Trophoblast cell (in vitro differentiated cells and primary cell): ENCODE measurements at regions not wholly inside any gene's neighbourhood (a gene's known extent, or its start where the extent isn't known, plus 50 kb on each side); places are given as distances from the start of the nearest gene placed in this dataset.

Experiments
- DNase-seq, 2 donors: peaks; one replicate each; pipeline ENCODE4 v3.0.0-alpha.2; 2016
- H2AFZ ChIP-seq: 2 replicates; pipeline ENCODE4 v1.6.1; 2013; ENCODE audit warnings: low read length, moderate library complexity, mild to moderate bottlenecking; ENCODE audit not compliant: insufficient read depth, poor library complexity
- H2AK5ac ChIP-seq: 2 replicates; pipeline ENCODE4 v1.6.1; 2013; ENCODE audit warnings: mild to moderate bottlenecking, low read length
- H2BK120ac ChIP-seq: 2 replicates; pipeline ENCODE4 v1.6.1; 2013; ENCODE audit warnings: low read length, mild to moderate bottlenecking, moderate library complexity; ENCODE audit not compliant: insufficient read depth, poor library complexity
- H2BK12ac ChIP-seq: 2 replicates; pipeline ENCODE4 v1.6.1; 2013; ENCODE audit warnings: mild to moderate bottlenecking, low read length, moderate library complexity
- H2BK5ac ChIP-seq: 2 replicates; pipeline ENCODE4 v1.6.1; 2013; ENCODE audit warnings: low read length, low read depth, moderate library complexity, mild to moderate bottlenecking; ENCODE audit not compliant: poor library complexity
- H3K14ac ChIP-seq: 2 replicates; pipeline ENCODE4 v1.6.1; 2013; ENCODE audit warnings: mild to moderate bottlenecking, low read length
- H3K18ac ChIP-seq: 2 replicates; pipeline ENCODE4 v1.6.1; 2013; ENCODE audit warnings: mild to moderate bottlenecking, low read length
- H3K23ac ChIP-seq: 2 replicates; pipeline ENCODE4 v1.6.1; 2013; ENCODE audit warnings: low read length
- H3K27ac ChIP-seq: 2 replicates; pipeline ENCODE4 v1.5.1; 2013; ENCODE audit warnings: low read depth, mild to moderate bottlenecking, inconsistent platforms, low read length, moderate library complexity
- H3K27me3 ChIP-seq: 2 replicates; pipeline ENCODE4 v1.6.1; 2013; ENCODE audit warnings: inconsistent platforms, mild to moderate bottlenecking, low read length, moderate library complexity; ENCODE audit not compliant: insufficient read depth
- H3K36me3 ChIP-seq, 2 experiments: 1 replicate in 1 of 2; 2 replicates in 1 of 2; pipeline ENCODE4 v1.6.1; 2013; ENCODE audit warnings: low read length in 2 of 2, mild to moderate bottlenecking in 2 of 2, moderate library complexity in 1 of 2; ENCODE audit not compliant: insufficient read depth in 2 of 2, control insufficient read depth in 1 of 2
- H3K4ac ChIP-seq: 2 replicates; pipeline ENCODE4 v1.6.1; 2013; ENCODE audit warnings: low read depth, mild to moderate bottlenecking, low read length, moderate library complexity
- H3K4me1 ChIP-seq, 2 experiments: 1 replicate in 1 of 2; 2 replicates in 1 of 2; pipeline ENCODE4 v1.6.1; 2013; ENCODE audit warnings: low read length in 2 of 2, mild to moderate bottlenecking in 2 of 2, moderate library complexity in 1 of 2; ENCODE audit not compliant: insufficient read depth in 2 of 2, control insufficient read depth in 1 of 2
- H3K4me2 ChIP-seq: 2 replicates; pipeline ENCODE4 v1.6.1; 2013; ENCODE audit warnings: inconsistent platforms, mild to moderate bottlenecking, low read length, moderate library complexity
- H3K4me3 ChIP-seq: 2 replicates; pipeline ENCODE4 v1.5.1; 2013; ENCODE audit warnings: mild to moderate bottlenecking, low read depth, low read length, inconsistent platforms
- H3K79me1 ChIP-seq: one replicate; pipeline ENCODE4 v1.6.1; 2013; ENCODE audit warnings: low read length
- H3K79me2 ChIP-seq: 2 replicates; pipeline ENCODE4 v1.6.1; 2013; ENCODE audit warnings: low read length, mild to moderate bottlenecking; ENCODE audit not compliant: control insufficient read depth, insufficient read depth, poor library complexity
- H3K9ac ChIP-seq: 2 replicates; pipeline ENCODE4 v1.6.1; 2013; ENCODE audit warnings: mild to moderate bottlenecking, low read length
- H3K9me3 ChIP-seq: 2 replicates; pipeline ENCODE4 v1.6.1; 2013; ENCODE audit warnings: low read depth, mild to moderate bottlenecking, control low read depth, inconsistent platforms, low read length; ENCODE audit not compliant: insufficient read depth
- H4K12ac ChIP-seq: 2 replicates; pipeline ENCODE4 v1.6.1; 2013; ENCODE audit warnings: low read depth, mild to moderate bottlenecking, low read length, moderate library complexity
- H4K8ac ChIP-seq: 2 replicates; pipeline ENCODE4 v1.6.1; 2013; ENCODE audit warnings: low read depth, mild to moderate bottlenecking, low read length, moderate library complexity
- H4K91ac ChIP-seq: one replicate; pipeline ENCODE4 v1.6.1; 2013; ENCODE audit warnings: low read depth, mild to moderate bottlenecking, low read length, moderate library complexity
- WGBS: extraction: QIAGEN DNeasy Blood & Tissue Kit; methylation state at CpG from one replicate; pipeline ENCODE4 v1.1.7; 2013; ENCODE audit warnings: missing lambda C conversion rate; ENCODE audit not compliant: insufficient read length, insufficient coverage; ENCODE audit errors: extremely low coverage; 5-methylcytosine and 5-hydroxymethylcytosine counted together

DNA sequence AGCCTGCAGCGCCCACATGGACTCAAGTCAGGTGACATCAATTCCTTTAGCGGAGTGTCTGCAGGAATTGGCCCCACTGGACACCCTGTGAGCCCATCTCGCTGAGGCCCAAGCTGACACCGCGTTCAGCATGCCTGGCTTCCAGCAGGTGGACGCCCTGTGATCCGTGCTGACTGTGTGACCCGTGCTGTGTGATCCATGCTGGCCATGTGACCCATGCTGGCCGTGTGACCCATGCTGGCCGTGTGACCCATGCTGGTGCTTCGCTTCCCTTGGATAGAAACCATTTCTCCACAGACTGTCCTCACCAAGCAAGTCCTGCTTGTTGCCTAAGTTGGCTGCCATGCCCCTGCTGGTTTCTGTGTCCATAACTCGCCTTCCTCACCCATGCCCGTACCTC, 392.1 kb downstream of the BRD1 start:
- H4K91ac ChIP-seq, result no peak overlapping the region
- no peak overlapping the region for H4K12ac ChIP-seq
- H3K79me1 ChIP-seq, result no peaks in the 10 kb centered on the region
- no peak overlapping the region for H3K4ac ChIP-seq
- no peak overlapping the region for H2AFZ ChIP-seq
- no peak overlapping the region for H3K4me3 ChIP-seq
- no CpG with 5 or more reads among the region's 13 CpGs for WGBS
- no peak overlapping the region for H3K23ac ChIP-seq
- no peak overlapping the region for H3K27ac ChIP-seq
- no peaks in the 10 kb centered on the region for H3K4me1 ChIP-seq
- H2BK120ac ChIP-seq, result no peak overlapping the region
- H3K4me2 ChIP-seq, result no peak overlapping the region
- no peak overlapping the region for H3K9ac ChIP-seq
- no peak for DNase-seq
- no peaks in the 10 kb centered on the region for H3K36me3 ChIP-seq
- no peak overlapping the region for H3K18ac ChIP-seq
- no peak overlapping the region for H2BK5ac ChIP-seq
- H3K79me2 ChIP-seq, result no peaks in the 10 kb centered on the region
- H3K27me3 ChIP-seq, result no peaks in the 10 kb centered on the region
- H2AK5ac ChIP-seq, result no peak overlapping the region
- no peak overlapping the region for H2BK12ac ChIP-seq
- peaks cover 6% of the 10 kb centered on the region for H3K9me3 ChIP-seq
- no peak overlapping the region for H4K8ac ChIP-seq
- H3K14ac ChIP-seq, result no peak overlapping the region

DNA sequence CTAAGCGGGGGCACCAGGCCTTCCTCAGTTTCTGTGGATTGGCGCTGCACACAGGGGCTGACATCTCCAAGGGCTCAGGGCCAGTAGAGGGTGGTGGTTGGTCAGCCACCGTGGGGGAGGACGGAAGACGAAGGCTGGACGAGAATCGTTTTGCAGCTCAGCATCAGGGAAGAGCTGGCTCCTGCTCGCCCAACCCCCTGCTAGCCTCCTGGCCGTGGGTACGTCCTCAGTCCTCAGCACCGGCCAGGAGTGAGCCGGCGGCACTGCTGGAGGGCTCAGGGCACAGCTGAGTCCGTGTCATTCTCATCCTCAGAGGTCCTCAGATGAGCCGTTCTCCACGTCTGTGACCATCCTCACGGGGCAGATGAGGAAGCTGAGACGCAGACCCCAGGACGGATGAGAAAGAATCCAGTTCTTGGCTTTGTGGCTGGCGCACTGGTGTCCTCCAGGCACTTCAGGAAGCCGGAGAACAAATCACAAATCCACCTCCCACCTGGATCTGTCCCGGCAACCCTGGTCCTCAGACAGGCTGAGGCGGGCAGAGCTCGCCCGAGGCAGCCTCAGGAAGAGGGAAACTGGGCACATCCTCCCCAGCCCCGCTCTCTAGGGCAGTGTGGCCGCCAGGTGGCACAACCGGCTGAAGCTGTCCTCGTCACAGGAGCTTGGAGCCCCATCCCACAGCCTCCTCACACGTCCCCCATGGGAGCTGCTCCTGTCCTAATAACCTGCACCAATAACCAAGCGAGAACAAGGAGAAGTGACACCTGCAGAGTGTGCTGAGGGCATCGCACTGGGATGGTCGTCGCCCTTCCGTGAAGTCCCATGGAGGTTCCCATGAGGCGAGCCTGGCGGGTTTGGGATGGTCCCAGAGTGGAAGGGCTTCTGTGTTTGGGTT, 393.7 kb downstream of the BRD1 start:
- H2BK5ac ChIP-seq, result no peak overlapping the region
- H3K9ac ChIP-seq, result no peak overlapping the region
- no peak overlapping the region for H4K8ac ChIP-seq
- H3K27ac ChIP-seq, result no peak overlapping the region
- H4K12ac ChIP-seq, result no peak overlapping the region
- no peak overlapping the region for H3K4me2 ChIP-seq
- no peak overlapping the region for H2AFZ ChIP-seq
- no peaks in the 10 kb centered on the region for H3K79me1 ChIP-seq
- H3K4me3 ChIP-seq, result peak overlapping the region; percentile 3
- H2BK120ac ChIP-seq, result no peak overlapping the region
- H4K91ac ChIP-seq, result no peak overlapping the region
- H3K9me3 ChIP-seq, result peaks cover 6% of the 10 kb centered on the region
- H2BK12ac ChIP-seq, result no peak overlapping the region
- no peak overlapping the region for H2AK5ac ChIP-seq
- WGBS, result no CpG with 5 or more reads among the region's 37 CpGs
- DNase-seq, result peak in 1 of 2 donors; percentile 48
- H3K27me3 ChIP-seq, result no peaks in the 10 kb centered on the region
- H3K36me3 ChIP-seq, result no peaks in the 10 kb centered on the region
- H3K18ac ChIP-seq, result no peak overlapping the region
- H3K79me2 ChIP-seq, result no peaks in the 10 kb centered on the region
- H3K23ac ChIP-seq, result no peak overlapping the region
- no peaks in the 10 kb centered on the region for H3K4me1 ChIP-seq
- H3K14ac ChIP-seq, result no peak overlapping the region
- H3K4ac ChIP-seq, result no peak overlapping the region

DNA sequence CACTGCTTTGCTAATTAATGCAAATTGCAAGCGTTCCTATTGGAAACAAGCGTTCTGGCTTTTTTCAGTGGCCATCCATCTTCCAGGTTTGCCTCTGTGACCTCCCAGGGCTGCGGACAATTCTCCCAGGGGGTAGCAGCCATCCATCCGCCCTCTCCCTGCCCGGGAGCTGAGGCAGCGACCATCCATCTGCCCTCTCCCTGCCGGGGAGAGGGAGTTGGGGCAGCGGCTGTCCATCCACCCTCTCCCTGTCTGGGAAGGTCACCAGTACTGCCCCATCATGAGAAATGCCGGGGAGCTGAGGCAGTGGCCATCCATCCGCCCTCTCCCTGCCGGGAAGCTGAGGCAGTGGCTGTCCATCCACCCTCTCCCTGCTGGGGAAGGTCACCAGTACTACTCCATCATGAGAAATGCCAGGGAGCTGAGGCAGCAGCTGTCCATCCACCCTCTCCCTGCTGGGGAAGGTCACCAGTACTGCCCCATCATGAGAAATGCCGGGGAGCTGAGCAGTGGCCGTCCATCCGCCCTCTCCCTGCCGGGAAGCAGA, 394.7 kb downstream of the BRD1 start:
- Histone ChIP-seq H2AK5ac (no peak overlapping the region), H2AFZ (no peak overlapping the region), H4K12ac (no peak overlapping the region), H2BK120ac (no peak overlapping the region), H4K8ac (no peak overlapping the region), H3K23ac (no peak overlapping the region), H3K14ac (no peak overlapping the region), H3K79me2 (no peaks in the 10 kb centered on the region), H3K4me2 (no peak overlapping the region), H2BK12ac (no peak overlapping the region), H3K9ac (no peak overlapping the region), H3K27ac (no peak overlapping the region), H3K79me1 (no peaks in the 10 kb centered on the region), H3K4ac (no peak overlapping the region), H3K27me3 (no peaks in the 10 kb centered on the region), H4K91ac (no peak overlapping the region), H3K18ac (no peak overlapping the region), H2BK5ac (no peak overlapping the region), H3K4me1 (no peaks in the 10 kb centered on the region), H3K36me3 (no peaks in the 10 kb centered on the region), H3K9me3 (peaks cover 6% of the 10 kb centered on the region), H3K4me3 (no peak overlapping the region)
- WGBS, result no CpG with 5 or more reads among the region's 15 CpGs
- no peak for DNase-seq

DNA sequence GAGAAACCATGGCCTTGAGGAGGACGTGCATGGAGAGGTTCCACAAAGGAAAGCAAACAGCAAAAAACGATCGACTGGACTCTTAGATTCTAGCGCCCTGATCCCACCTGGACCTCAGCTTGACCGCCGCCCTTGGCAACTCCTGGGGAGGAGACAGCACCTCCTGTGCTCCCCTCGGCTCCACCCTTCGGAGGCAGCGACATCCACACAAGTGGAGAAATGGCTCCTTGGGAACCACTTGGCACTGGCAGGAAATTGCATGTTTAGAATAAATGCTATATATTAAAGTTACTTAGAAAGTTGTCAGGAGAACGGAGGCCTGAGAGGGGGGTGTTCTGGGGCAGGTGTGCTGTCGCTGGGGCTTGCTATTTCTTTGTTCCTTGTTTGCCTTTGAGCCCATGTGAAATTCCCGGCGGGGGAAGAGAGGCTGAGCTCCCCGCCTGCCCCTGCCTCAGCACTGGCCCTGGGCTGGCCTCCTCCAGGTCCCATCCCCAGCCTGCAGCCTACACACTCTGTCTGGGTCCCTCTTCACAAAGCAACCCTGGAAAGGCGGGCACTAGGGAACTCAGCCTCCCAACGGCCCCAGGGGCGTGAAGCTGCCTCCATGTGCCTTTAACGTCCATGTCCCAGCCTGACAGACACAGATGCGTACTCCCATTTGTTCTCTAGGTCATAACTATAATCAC, 395.3 kb downstream of the BRD1 start:
- WGBS, result no CpG with 5 or more reads among the region's 19 CpGs
- H2AFZ ChIP-seq, result no peak overlapping the region
- H2BK5ac ChIP-seq, result no peak overlapping the region
- no peaks in the 10 kb centered on the region for H3K36me3 ChIP-seq
- no peak overlapping the region for H4K91ac ChIP-seq
- H3K9me3 ChIP-seq, result peaks cover 6% of the 10 kb centered on the region
- no peaks in the 10 kb centered on the region for H3K79me2 ChIP-seq
- H3K18ac ChIP-seq, result no peak overlapping the region
- H4K8ac ChIP-seq, result no peak overlapping the region
- no peaks in the 10 kb centered on the region for H3K4me1 ChIP-seq
- H2AK5ac ChIP-seq, result no peak overlapping the region
- H3K79me1 ChIP-seq, result no peaks in the 10 kb centered on the region
- H3K4me3 ChIP-seq, result no peak overlapping the region
- DNase-seq, result no peak
- H3K4ac ChIP-seq, result no peak overlapping the region
- no peak overlapping the region for H3K27ac ChIP-seq
- H2BK120ac ChIP-seq, result no peak overlapping the region
- H3K4me2 ChIP-seq, result no peak overlapping the region
- no peak overlapping the region for H4K12ac ChIP-seq
- H3K27me3 ChIP-seq, result no peaks in the 10 kb centered on the region
- H3K14ac ChIP-seq, result no peak overlapping the region
- H3K23ac ChIP-seq, result no peak overlapping the region
- H3K9ac ChIP-seq, result no peak overlapping the region
- H2BK12ac ChIP-seq, result no peak overlapping the region
